Islet precursor cell (in vitro differentiated cells): ENCODE measurements at regions not wholly inside any gene's neighbourhood (a gene's known extent, or its start where the extent isn't known, plus 50 kb on each side); places are given as distances from the start of the nearest gene placed in this dataset.
A peak's percentile ranks its signal among the peaks of the same experiment; 100 is the strongest.
"Not testable (repeated sequence)": the region's sequence is repeated elsewhere in the genome, so short reads cannot be mapped to it uniquely, and the experiment has no call there.

ENCODE experiments used
- DNase-seq: peaks from one replicate; pipeline ENCODE4 v3.0.0-alpha.2; 2018

DNA sequence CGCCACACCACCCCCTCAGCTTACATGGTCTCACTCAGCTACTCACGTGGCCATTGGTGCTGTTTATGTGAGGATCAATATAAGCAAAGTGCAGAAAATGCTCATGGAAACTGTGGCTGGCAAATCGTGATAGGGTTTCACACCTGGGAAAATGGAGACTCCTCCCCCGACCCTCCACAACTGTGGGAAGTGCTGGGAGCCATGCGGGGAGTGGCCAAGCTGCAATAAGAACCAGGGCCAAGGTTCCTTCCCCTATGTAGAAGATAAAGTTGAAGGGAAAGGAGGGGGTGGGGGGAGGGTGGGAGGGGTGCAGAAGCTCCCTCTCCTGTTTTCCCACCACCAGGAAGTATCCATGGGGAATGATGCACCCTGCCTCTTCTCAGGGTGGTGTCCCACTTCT lies 145.5 kb upstream of the MAMLD1 start:
- no peak for DNase-seq

DNA sequence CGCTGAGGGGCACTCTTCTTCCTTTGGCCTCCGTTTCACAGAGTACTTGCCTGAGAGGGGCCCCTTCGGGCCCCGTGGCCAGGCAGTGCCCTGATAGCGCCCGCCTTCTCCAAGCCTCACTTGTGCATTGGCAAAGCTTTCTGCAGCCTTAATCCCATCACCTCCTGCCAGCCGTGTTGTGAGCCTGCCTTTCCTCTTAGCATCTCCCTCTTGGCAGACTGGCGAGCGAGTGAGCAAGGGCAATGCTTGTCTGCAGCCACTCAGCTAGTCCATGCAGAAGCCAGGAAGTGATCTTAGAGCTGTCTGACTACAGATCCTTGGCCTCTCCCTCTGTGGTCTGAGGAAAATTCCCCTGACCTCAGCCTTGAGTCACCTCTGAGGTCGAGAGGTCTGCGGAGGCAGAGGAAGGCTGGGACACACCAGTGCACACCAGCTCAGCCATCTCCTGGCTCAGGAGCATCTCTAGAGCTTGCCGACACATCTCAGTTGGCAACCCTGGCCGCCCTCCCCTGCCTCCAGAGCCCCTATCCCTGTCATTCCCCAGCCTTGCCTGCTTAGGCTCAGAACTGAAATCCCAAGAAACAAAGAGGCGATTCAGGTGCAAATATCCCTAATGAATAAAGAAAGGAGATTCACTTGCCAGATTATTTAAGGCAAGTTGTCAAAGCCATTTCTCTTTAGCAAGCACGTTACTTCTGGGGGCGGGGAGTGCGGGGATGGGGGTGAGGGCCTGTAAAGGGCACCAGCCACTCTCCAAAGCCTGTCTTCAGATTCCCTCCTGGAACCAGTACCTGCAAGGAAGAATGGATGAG lies 143.5 kb upstream of the MAMLD1 start:
- DNase-seq = peak; percentile 82

- peak; percentile 30 for DNase-seq
Observed at GRCh38 chrX:150223176-150224015, 139.7 kb upstream of the MAMLD1 start.

- no peak for DNase-seq
Observed at GRCh38 chrX:150224676-150225075, 138.4 kb upstream of the MAMLD1 start.

- no peak for DNase-seq
Observed at GRCh38 chrX:150225266-150225665, 137.9 kb upstream of the MAMLD1 start.

DNA sequence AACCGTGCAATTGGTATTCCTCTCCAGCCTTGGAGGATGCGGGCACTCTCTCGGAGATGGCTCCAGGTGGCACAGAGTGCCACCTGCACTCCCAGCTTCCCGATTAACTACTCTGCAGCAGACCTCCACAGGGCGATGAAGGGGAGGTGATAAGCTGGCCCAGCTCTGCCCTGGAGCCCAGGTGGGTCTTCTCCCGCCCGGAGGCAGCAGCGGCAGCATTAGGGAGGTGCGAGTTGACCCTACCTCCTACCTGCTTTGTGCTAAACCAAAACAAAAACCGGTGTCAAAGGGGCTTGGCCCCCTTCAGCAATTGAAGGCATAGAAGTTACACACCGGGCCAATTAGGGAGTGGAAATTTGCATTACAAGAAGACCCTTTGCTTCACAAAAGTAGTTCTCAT lies 137.4 kb upstream of the MAMLD1 start:
- peak; percentile 18 for DNase-seq

- DNase-seq = peak; percentile 18
Observed at GRCh38 chrX:150226223-150226965, 136.7 kb upstream of the MAMLD1 start.

GRCh38 chrX:150227321-150227860 lies 135.7 kb upstream of the MAMLD1 start:
- peak; percentile 6 for DNase-seq

GRCh38 chrX:150227873-150228410 lies 135.2 kb upstream of the MAMLD1 start:
- no peak for DNase-seq

DNA sequence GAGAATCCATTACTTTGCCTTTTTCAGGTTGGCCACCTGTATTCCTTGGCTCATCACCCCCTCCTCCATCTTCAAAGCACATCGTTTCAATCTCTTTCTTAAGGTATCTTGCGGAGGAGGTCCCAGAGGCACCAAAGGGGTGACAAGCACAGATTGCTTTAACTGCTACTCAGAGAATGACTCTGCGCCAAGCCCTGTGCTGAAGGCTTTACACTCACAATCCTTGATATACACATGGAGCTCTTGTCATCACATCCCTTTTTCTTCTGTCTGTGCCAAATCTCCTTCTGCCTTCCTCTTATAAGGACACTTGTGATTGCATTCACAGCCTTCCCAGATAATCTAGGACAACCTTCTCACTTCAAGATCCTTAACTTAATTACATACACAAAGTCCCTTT lies 134.7 kb upstream of the MAMLD1 start:
- no peak for DNase-seq

GRCh38 chrX:150229030-150229429 lies 134.1 kb upstream of the MAMLD1 start:
- peak; percentile 10 for DNase-seq

DNA sequence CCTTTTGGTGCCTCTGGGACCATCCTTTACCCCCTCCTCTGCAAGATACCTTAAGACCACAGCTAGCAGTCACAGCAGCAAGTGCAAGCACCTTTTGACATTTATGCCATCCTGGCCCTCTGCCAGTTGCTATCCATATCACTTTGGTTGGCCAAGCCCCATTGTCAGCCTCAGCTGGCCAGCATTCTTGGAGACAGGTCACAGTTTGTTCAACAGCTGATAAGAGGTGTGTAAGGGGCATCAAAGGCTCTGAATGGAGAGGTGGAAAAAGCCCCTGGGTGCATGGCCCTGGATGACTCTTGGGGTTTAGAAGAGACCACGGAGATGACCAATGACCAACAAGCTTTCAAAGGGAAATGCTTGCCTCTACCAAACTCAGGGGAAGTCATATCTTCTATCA lies 133.6 kb upstream of the MAMLD1 start:
- DNase-seq = peak; percentile 7

GRCh38 chrX:150230952-150231351 lies 132.2 kb upstream of the MAMLD1 start:
- DNase-seq = peak; percentile 20

- peak; percentile 9 for DNase-seq
Observed at GRCh38 chrX:150231368-150231767, 131.7 kb upstream of the MAMLD1 start.

DNA sequence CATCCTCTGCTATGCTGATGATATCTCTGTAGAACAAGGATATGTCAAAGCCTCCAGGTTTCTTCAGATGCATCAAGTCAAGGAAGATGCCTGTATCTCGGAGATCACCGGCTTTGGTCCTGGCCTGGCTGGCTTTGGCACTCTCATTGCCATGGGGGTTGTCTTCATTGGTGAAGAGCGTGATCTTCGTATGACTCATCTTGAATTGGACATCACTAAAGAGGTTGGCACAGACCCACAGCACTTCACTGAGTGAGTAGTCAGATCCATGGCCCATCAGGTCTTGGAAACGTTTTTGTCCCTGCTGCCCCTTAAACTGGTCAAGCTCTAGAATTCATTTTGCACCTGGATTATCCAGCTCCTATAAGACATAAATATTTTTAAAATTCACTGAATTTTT lies 130.9 kb upstream of the MAMLD1 start:
- not testable (repeated sequence) for DNase-seq

DNA sequence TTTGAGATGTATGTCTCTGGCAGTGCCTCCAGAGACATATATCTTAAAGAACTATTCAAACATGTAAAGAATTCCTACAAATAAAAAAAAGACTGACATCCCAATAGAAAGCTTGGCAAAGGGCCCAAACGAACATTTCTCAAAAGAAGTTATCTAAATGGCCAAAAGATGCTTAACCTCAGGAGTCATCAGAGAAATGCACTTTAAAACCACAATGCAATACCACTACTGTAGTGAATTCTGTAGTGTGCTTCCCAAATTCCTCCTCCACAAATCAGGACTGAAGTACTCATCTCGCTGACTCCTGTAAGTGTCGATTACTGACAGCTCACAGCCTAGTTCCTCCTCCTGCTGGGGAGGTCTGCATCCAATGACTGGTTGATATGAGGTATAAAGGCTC lies 129.0 kb upstream of the MAMLD1 start:
- peak; percentile 24 for DNase-seq

- DNase-seq = peak; percentile 32
Observed at GRCh38 chrX:150236327-150236726, 126.8 kb upstream of the MAMLD1 start.

- DNase-seq = peak; percentile 43
Observed at GRCh38 chrX:150238632-150239382, 124.3 kb upstream of the MAMLD1 start.

GRCh38 chrX:150239946-150240642 lies 123.0 kb upstream of the MAMLD1 start:
- DNase-seq = peak; percentile 32

GRCh38 chrX:150240643-150240970 lies 122.5 kb upstream of the MAMLD1 start:
- peak; percentile 24 for DNase-seq

GRCh38 chrX:150253959-150254620 lies 109.0 kb upstream of the MAMLD1 start:
- peak; percentile 10 for DNase-seq
